ENCODE measurements at regions not wholly inside any gene's neighbourhood (a gene's known extent, or its start where the extent isn't known, plus 50 kb on each side); places are given as distances from the start of the nearest gene placed in this dataset.

DNA sequence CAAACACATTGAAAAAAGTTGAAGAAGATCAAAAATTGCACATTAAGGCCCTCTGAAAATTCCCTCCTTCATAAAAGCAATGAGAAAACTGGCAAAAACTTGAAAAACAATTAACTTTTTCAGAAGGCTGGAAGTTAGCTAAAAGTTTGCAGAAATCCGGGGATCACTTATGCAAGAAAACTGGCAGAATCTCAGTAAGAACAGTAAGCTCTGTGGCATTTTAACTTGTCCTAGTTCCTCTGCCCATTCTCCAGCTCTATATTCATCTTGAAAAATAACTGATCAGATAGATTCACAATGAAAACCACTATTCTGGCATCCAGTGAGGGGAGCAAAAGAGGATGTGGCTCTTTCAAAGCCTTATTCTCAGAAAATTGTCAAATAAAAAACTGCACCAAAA is 566.8 kb downstream of the NTRK3 start:
- Histone ChIP-seq H3K4me1 (ENCODE audit: control insufficient read depth, insufficient read depth, low read length) (no peaks in the 10 kb centered on the region), H3K9me3 (ENCODE audit: control insufficient read depth, insufficient read depth, low read length) (no peaks in the 10 kb centered on the region), H3K27me3 (ENCODE audit: control insufficient read depth, insufficient read depth, low read length) (no peaks in the 10 kb centered on the region), H3K9ac (ENCODE audit: low read depth, low read length) (no peak overlapping the region), H3K36me3 (ENCODE audit: control insufficient read depth, insufficient read depth, low read length) (no peaks in the 10 kb centered on the region), H3K4me3 (ENCODE audit: low read depth, low read length) (no peak overlapping the region)

DNA sequence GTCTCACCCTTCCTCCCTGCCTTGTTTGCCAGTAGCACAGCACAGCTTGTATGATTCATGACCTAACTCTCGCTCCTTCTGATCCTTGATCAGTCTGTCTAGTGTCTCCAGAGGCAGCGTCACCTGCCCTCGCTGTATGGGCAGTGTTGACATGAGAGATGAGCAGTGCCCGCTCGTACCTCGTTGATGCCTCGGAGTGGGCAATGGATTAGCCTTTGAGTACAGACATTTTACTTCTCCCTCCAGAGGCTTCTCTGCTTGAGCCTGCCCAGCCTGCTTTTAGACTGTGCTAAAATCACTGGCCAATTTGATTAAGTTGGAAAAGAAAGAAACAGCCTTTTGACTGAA is 569.0 kb downstream of the NTRK3 start:
- Histone ChIP-seq H3K36me3 (ENCODE audit: control insufficient read depth, insufficient read depth, low read length) (no peaks in the 10 kb centered on the region), H3K27me3 (ENCODE audit: control insufficient read depth, insufficient read depth, low read length) (no peaks in the 10 kb centered on the region), H3K4me3 (ENCODE audit: low read depth, low read length) (no peak overlapping the region), H3K9me3 (ENCODE audit: control insufficient read depth, insufficient read depth, low read length) (no peaks in the 10 kb centered on the region), H3K4me1 (ENCODE audit: control insufficient read depth, insufficient read depth, low read length) (no peaks in the 10 kb centered on the region), H3K9ac (ENCODE audit: low read depth, low read length) (no peak overlapping the region)

DNA sequence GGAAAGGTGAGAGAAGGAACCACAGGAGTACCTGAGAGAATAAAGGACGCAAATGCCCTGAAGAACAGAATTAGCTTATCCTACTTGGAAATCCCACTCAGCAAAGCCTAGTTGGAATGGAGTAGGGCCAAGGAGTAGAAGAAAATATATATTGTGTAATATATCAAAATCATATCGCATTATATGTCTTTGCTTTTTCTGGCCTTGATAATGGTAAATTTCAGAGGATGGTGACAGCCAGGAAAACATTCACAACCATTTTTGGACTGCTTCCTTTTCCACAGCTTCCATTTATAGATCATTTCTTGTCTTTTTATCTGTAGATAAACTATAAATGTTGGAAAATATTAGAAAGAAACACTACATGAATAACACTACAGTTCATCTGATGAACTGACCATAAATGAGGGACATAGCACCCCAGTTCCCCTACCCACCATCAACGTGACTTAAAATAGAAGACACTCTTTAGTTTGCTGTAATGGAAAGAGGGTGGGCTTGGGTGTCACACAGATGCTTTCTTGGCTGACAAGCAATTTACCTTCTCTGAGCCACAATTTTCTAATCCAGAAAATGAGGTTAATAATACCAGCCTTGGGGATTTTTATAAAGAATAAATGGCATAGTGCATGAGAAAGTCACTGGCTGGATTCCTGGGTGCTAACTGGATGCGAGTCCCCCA is 569.6 kb downstream of the NTRK3 start:
- Histone ChIP-seq H3K9me3 (ENCODE audit: control insufficient read depth, insufficient read depth, low read length) (no peaks in the 10 kb centered on the region), H3K4me1 (ENCODE audit: control insufficient read depth, insufficient read depth, low read length) (no peaks in the 10 kb centered on the region), H3K36me3 (ENCODE audit: control insufficient read depth, insufficient read depth, low read length) (no peaks in the 10 kb centered on the region), H3K27me3 (ENCODE audit: control insufficient read depth, insufficient read depth, low read length) (no peaks in the 10 kb centered on the region), H3K9ac (ENCODE audit: low read depth, low read length) (no peak overlapping the region), H3K4me3 (ENCODE audit: low read depth, low read length) (no peak overlapping the region)

DNA sequence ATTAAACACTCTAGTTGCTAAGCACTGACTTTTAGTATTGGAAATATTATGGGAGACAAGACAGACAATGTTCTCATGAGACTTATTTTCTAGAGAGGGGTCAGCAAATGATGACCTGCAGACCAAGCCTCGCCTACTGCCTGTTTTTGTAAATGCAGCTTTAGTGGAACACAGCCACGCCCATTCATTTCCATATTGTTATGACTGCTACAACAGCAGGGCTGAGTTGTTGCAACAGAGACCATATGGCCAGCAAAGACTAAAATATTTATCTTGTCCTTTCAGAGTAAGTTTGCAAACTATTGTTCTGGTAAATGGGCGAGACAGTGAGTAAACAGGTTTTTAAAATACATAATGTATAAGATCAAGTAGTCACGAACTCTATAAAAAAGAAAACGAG is 570.2 kb downstream of the NTRK3 start:
- H3K36me3 ChIP-seq (ENCODE audit: control insufficient read depth, insufficient read depth, low read length) = no peaks in the 10 kb centered on the region
- no peaks in the 10 kb centered on the region for H3K27me3 ChIP-seq (ENCODE audit: control insufficient read depth, insufficient read depth, low read length)
- H3K9me3 ChIP-seq (ENCODE audit: control insufficient read depth, insufficient read depth, low read length) = no peaks in the 10 kb centered on the region
- H3K4me3 ChIP-seq (ENCODE audit: low read depth, low read length) = no peak overlapping the region
- H3K4me1 ChIP-seq (ENCODE audit: control insufficient read depth, insufficient read depth, low read length) = no peaks in the 10 kb centered on the region
- no peak overlapping the region for H3K9ac ChIP-seq (ENCODE audit: low read depth, low read length)

DNA sequence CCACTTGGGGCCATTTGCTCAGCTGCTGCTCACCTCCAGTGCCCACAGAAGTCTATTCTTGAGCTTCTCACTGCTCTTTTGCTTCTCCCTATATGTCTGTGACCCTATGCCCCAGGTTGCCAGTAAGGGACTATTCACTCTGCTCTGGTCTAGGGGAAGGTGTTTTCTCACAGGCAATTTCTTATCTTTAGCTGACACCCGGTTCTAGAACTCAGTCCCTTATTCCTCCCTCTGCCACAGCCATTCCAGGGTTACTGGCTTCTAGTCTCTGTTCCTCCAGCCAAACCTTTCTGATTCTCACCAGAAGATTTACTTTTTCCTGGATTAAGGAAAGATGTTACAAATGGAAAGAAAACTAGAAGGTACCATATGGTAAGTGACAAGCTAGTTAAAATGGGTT is 574.0 kb downstream of the NTRK3 start:
- H3K9me3 ChIP-seq (ENCODE audit: control insufficient read depth, insufficient read depth, low read length) = no peaks in the 10 kb centered on the region
- no peaks in the 10 kb centered on the region for H3K36me3 ChIP-seq (ENCODE audit: control insufficient read depth, insufficient read depth, low read length)
- no peaks in the 10 kb centered on the region for H3K4me1 ChIP-seq (ENCODE audit: control insufficient read depth, insufficient read depth, low read length)
- H3K27me3 ChIP-seq (ENCODE audit: control insufficient read depth, insufficient read depth, low read length) = no peaks in the 10 kb centered on the region
- H3K9ac ChIP-seq (ENCODE audit: low read depth, low read length) = no peak overlapping the region
- no peak overlapping the region for H3K4me3 ChIP-seq (ENCODE audit: low read depth, low read length)

DNA sequence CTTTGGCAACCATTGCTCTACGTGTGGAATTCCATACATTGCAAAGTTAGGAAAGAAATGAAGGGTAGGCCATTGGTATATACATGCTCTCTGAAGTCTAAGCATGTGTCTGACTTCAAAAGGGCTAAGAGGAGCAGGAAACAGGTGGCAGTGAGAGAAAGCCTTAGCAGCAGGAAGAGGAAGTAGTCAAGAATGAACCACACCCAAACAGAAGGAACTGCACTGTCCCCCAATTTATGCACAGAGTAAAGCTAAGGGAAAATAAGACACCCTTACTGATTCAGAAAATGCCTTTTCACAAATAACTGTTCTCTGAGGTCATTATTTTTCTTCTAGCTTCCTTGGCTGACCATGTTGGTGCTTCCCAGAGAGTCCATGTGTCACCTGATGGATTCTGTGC is 575.4 kb downstream of the NTRK3 start:
- Histone ChIP-seq H3K9me3 (ENCODE audit: control insufficient read depth, insufficient read depth, low read length) (no peaks in the 10 kb centered on the region), H3K4me1 (ENCODE audit: control insufficient read depth, insufficient read depth, low read length) (no peaks in the 10 kb centered on the region), H3K27me3 (ENCODE audit: control insufficient read depth, insufficient read depth, low read length) (no peaks in the 10 kb centered on the region), H3K36me3 (ENCODE audit: control insufficient read depth, insufficient read depth, low read length) (no peaks in the 10 kb centered on the region), H3K4me3 (ENCODE audit: low read depth, low read length) (no peak overlapping the region), H3K9ac (ENCODE audit: low read depth, low read length) (no peak overlapping the region)

DNA sequence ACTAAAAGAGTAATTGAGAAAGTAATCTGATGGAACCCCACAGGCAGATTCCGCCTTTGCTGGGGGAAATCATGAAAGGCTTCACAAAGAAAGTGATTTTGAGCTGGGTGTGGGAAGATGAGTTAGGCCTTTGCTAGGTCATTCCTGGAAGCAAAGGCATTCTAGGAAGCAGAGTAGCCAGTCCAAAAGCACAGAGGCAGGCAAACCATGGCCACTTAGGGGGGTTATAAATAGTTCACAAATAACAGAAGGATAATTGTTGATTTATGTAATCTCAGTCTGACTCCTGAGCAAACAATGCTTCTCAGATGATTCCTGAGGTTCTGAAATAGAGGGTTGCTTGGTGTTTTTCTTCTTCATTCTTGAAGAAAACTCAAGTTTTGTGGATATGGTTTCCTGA is 576.3 kb downstream of the NTRK3 start:
- no peak overlapping the region for H3K4me3 ChIP-seq (ENCODE audit: low read depth, low read length)
- no peaks in the 10 kb centered on the region for H3K36me3 ChIP-seq (ENCODE audit: control insufficient read depth, insufficient read depth, low read length)
- no peaks in the 10 kb centered on the region for H3K9me3 ChIP-seq (ENCODE audit: control insufficient read depth, insufficient read depth, low read length)
- H3K9ac ChIP-seq (ENCODE audit: low read depth, low read length) = no peak overlapping the region
- no peaks in the 10 kb centered on the region for H3K4me1 ChIP-seq (ENCODE audit: control insufficient read depth, insufficient read depth, low read length)
- H3K27me3 ChIP-seq (ENCODE audit: control insufficient read depth, insufficient read depth, low read length) = no peaks in the 10 kb centered on the region

DNA sequence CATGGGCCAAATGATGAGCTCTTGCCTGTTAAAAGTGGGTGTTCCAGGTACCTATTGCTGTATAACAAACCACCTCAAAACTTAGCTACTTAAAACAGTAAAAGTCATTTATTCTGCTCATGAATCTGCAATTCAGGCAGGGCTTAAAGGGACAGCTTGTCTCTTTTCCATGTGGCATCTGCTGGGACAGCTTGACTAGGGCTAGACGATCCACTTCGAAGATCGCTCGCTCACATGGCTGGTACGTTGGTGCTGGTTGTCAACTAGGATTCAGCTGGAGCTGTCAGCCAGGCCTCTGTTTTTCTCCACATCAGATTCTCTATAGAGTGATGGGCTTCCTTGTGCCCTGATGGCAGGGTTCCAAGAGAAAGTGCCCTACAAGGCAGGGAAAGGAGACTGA is 581.3 kb downstream of the NTRK3 start:
- Histone ChIP-seq H3K9ac (ENCODE audit: low read depth, low read length) (no peak overlapping the region), H3K4me3 (ENCODE audit: low read depth, low read length) (no peak overlapping the region), H3K4me1 (ENCODE audit: control insufficient read depth, insufficient read depth, low read length) (no peaks in the 10 kb centered on the region), H3K36me3 (ENCODE audit: control insufficient read depth, insufficient read depth, low read length) (no peaks in the 10 kb centered on the region), H3K27me3 (ENCODE audit: control insufficient read depth, insufficient read depth, low read length) (no peaks in the 10 kb centered on the region), H3K9me3 (ENCODE audit: control insufficient read depth, insufficient read depth, low read length) (no peaks in the 10 kb centered on the region)

DNA sequence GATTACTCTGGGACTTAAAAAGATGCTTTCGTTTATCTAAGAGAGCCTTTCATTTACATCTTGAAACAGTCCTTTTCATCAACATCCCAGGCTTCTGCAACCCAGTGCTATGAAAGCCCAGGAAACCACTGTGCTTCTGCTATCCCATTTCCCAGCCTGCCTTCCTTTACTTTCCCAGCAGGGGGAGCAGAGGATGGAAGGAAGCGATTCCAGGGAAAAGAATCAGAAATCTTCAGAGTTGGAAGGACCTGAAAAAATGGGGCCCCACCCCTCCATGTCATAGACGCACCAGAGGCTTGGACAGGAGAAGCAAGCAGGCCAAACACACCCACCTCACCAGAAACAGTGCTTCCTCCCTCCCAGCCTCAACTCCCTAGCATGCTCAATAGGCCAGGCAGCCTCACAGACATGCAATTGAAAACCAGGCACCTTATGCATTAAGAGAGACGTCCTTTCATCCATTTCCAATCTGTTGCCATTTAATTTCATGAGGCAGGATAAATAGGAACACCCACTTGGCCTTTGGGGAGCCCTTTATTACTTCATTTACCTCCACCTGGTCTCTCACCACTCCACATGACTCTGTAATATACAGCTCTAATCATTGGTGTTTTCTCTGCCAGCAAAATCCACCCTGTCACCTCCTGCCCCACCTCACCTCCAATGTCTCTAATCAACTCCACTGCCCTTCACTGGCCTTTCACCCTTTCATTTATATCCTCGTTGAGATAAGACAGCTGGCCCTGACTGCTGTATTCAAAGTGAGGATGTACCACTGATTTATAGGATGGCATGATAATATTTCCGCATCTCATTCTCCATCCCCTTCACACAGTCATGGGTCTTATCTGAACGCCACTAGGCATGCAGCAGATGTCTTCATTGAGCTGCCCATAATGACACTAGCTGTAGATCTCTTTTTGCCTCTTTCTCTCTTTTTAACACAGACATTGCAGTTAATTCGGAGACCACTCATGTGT is 583.9 kb downstream of the NTRK3 start:
- Histone ChIP-seq H3K9ac (ENCODE audit: low read depth, low read length) (no peak overlapping the region), H3K27me3 (ENCODE audit: control insufficient read depth, insufficient read depth, low read length) (no peaks in the 10 kb centered on the region), H3K9me3 (ENCODE audit: control insufficient read depth, insufficient read depth, low read length) (peaks cover 3% of the 10 kb centered on the region), H3K4me3 (ENCODE audit: low read depth, low read length) (no peak overlapping the region), H3K4me1 (ENCODE audit: control insufficient read depth, insufficient read depth, low read length) (no peaks in the 10 kb centered on the region), H3K36me3 (ENCODE audit: control insufficient read depth, insufficient read depth, low read length) (no peaks in the 10 kb centered on the region)

DNA sequence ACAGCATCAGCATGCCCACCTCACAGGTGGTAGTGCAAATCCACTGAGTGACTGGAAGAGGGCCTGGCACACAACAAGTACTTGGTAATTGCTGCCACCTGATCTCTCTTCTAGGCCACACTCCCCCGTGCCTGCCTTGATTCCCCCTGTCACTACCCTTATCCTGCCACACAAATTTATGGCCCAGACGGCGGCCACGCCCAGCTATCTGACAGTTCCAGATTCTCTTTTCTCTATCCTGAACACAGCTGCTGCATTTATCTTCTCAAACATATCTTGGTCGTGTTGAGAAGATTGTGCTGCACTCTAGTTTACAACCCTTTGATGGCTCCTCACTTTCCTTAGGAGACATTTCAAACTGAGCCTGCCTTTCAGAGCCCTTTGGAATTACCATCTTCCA is 585.2 kb downstream of the NTRK3 start:
- Histone ChIP-seq H3K9ac (ENCODE audit: low read depth, low read length) (no peak overlapping the region), H3K4me3 (ENCODE audit: low read depth, low read length) (no peak overlapping the region), H3K9me3 (ENCODE audit: control insufficient read depth, insufficient read depth, low read length) (peaks cover 3% of the 10 kb centered on the region), H3K4me1 (ENCODE audit: control insufficient read depth, insufficient read depth, low read length) (no peaks in the 10 kb centered on the region), H3K27me3 (ENCODE audit: control insufficient read depth, insufficient read depth, low read length) (no peaks in the 10 kb centered on the region), H3K36me3 (ENCODE audit: control insufficient read depth, insufficient read depth, low read length) (no peaks in the 10 kb centered on the region)

DNA sequence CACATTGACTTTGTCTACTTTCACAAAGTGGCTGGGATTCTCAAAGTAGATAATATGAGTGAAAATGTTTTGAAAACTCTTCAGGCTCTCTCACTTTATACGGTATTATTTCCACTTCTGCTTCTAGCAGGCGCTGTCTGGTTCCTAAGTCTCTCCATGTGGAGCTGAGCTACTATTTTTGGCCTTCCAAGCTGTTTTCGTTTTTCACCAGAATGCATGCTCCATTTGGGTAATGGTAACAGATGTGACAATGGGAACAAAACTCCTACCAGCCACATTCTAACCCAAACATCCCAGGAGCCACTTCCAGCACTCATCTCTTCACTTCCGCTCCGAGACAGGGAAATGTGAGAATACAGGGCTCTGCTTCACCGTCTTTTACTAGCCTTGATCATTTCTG is 586.7 kb downstream of the NTRK3 start:
- Histone ChIP-seq H3K9ac (ENCODE audit: low read depth, low read length) (no peak overlapping the region), H3K36me3 (ENCODE audit: control insufficient read depth, insufficient read depth, low read length) (no peaks in the 10 kb centered on the region), H3K27me3 (ENCODE audit: control insufficient read depth, insufficient read depth, low read length) (no peaks in the 10 kb centered on the region), H3K4me1 (ENCODE audit: control insufficient read depth, insufficient read depth, low read length) (no peaks in the 10 kb centered on the region), H3K9me3 (ENCODE audit: control insufficient read depth, insufficient read depth, low read length) (peaks cover 3% of the 10 kb centered on the region), H3K4me3 (ENCODE audit: low read depth, low read length) (no peak overlapping the region)
